GM12864 (cell line): ENCODE measurements at regions not wholly inside any gene's neighbourhood (a gene's known extent, or its start where the extent isn't known, plus 50 kb on each side); places are given as distances from the start of the nearest gene placed in this dataset.

Experiments
- DNase-seq: peaks from one replicate; pipeline ENCODE4 v3.0.0-alpha.2; 2011; ENCODE audit warnings: low read depth
- H3K4me3 ChIP-seq: 2 replicates; pipeline ENCODE4 v1.5.1; 2011; ENCODE audit warnings: mild to moderate bottlenecking, low read depth, low read length, control low read depth
- TF ChIP-seq, protein P1 (sequence below): IDR thresholded peaks from 2 replicates; pipeline ENCODE4 v1.5.1; 2011; ENCODE audit warnings: low read depth, mild to moderate bottlenecking, moderate library complexity, low read length, control low read depth, inconsistent platforms; ENCODE audit errors: missing control alignments

GRCh38 chr15:61798631-61799030, 261.6 kb downstream of the VPS13C start:
- TF ChIP-seq, protein P1, sequence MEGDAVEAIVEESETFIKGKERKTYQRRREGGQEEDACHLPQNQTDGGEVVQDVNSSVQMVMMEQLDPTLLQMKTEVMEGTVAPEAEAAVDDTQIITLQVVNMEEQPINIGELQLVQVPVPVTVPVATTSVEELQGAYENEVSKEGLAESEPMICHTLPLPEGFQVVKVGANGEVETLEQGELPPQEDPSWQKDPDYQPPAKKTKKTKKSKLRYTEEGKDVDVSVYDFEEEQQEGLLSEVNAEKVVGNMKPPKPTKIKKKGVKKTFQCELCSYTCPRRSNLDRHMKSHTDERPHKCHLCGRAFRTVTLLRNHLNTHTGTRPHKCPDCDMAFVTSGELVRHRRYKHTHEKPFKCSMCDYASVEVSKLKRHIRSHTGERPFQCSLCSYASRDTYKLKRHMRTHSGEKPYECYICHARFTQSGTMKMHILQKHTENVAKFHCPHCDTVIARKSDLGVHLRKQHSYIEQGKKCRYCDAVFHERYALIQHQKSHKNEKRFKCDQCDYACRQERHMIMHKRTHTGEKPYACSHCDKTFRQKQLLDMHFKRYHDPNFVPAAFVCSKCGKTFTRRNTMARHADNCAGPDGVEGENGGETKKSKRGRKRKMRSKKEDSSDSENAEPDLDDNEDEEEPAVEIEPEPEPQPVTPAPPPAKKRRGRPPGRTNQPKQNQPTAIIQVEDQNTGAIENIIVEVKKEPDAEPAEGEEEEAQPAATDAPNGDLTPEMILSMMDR: no peak
- H3K4me3 ChIP-seq: no peak overlapping the region
- DNase-seq: no peak

DNA sequence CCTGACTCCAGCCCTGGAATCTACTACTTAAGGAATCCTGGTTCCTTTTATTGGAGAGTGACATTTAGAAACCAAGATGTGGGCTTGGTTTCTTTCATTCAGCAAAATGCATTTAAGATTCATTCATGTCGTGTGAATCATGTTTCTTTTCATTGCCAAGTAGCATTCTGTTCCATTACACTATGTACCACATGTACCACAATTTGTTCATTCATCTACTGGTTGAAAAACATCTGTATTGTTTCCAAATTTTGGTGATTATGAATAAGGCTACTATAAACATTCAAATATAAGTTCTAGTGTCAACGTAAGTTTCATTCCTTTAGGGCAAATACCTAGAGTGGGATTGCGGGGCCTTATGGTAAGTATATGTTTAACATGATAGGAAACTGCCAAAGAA, 264.2 kb downstream of the VPS13C start:
- no peak for DNase-seq
- no peak overlapping the region for H3K4me3 ChIP-seq
- TF ChIP-seq, protein P1: no peak

DNA sequence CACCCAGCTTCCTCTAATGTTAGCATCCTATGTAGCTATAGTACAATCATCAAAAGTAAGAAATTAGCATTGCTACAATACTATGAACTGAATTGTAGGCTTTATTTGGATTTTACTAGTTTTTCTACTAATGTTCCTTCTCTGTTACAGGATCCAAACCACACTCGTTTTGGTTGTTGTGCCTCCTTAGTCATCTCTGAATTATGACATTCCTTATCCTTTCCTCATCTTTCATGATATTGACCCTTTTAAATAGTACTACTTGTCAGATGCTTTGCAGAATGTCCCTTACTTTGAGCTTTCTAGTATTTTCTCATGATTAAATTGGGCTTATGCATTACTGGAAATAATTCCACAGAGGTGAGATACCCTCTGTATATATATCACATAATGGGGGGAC, 265.4 kb downstream of the VPS13C start:
- TF ChIP-seq, protein P1: no peak
- DNase-seq: no peak
- H3K4me3 ChIP-seq: no peak overlapping the region

GRCh38 chr15:61794276-61794675, 266.0 kb downstream of the VPS13C start:
- DNase-seq: no peak
- TF ChIP-seq, protein P1: no peak
- H3K4me3 ChIP-seq: no peak overlapping the region

- DNase-seq: no peak
- H3K4me3 ChIP-seq: no peak overlapping the region
- TF ChIP-seq, protein P1: no peak
These were observed 275.5 kb downstream of the VPS13C start for GRCh38 chr15:61784734-61785133.

- no peak overlapping the region for H3K4me3 ChIP-seq
- no peak for DNase-seq
- TF ChIP-seq, protein P1: no peak
These were observed 279.8 kb downstream of the VPS13C start for GRCh38 chr15:61780278-61780980.

DNA sequence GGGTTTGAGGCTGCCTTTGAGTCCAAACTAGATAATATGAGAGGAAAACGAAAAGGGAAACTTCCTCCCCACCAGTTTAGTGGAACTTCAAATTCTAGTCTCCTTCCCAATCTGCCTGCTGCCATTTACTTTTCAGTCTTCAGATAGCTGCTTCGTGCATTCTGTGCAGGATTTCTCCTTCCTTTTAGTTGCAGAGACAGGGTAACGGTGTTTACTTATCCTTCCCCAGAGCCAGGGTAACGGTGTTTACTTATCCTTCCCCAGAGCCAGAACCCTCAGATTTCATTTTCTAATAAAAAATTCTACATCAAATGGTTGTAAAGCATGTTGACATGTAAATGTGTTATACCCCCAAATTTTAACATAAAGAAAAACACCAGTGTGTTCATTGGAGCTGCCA, 282.6 kb downstream of the VPS13C start:
- TF ChIP-seq, protein P1: no peak
- H3K4me3 ChIP-seq: no peak overlapping the region
- DNase-seq: no peak
